GM18867 (cell line): ENCODE measurements at regions not wholly inside any gene's neighbourhood (a gene's known extent, or its start where the extent isn't known, plus 50 kb on each side); places are given as distances from the start of the nearest gene placed in this dataset.

ENCODE experiments used
- ATAC-seq: cut with Tn5 transposase; IDR thresholded peaks from one replicate; pipeline ENCODE4 v1.9.1; 2021; ENCODE audit warnings: mild to moderate bottlenecking, moderate library complexity; ENCODE audit not compliant: unreplicated experiment

GRCh38 chr14:42872786-42873185, 1266.1 kb downstream of the LRFN5 start:
- ATAC-seq = no peak

GRCh38 chr14:42869681-42870080, 1263.0 kb downstream of the LRFN5 start:
- no peak for ATAC-seq

- no peak for ATAC-seq
These were observed 1255.4 kb downstream of the LRFN5 start for GRCh38 chr14:42862114-42862513.

GRCh38 chr14:42860371-42860770, 1253.7 kb downstream of the LRFN5 start:
- no peak for ATAC-seq

- no peak for ATAC-seq
These were observed 1249.4 kb downstream of the LRFN5 start for GRCh38 chr14:42856106-42856505.

- ATAC-seq = no peak
These were observed 1248.4 kb downstream of the LRFN5 start for GRCh38 chr14:42855085-42855484.

- ATAC-seq = no peak
These were observed 1247.4 kb downstream of the LRFN5 start for GRCh38 chr14:42854061-42854460.

GRCh38 chr14:42848652-42849051, 1242.0 kb downstream of the LRFN5 start:
- no peak for ATAC-seq

- ATAC-seq = no peak
These were observed 1208.1 kb downstream of the LRFN5 start for GRCh38 chr14:42814817-42815216.

GRCh38 chr14:42806909-42807315, 1200.2 kb downstream of the LRFN5 start:
- no peak for ATAC-seq

GRCh38 chr14:42804141-42804540, 1197.5 kb downstream of the LRFN5 start:
- no peak for ATAC-seq

GRCh38 chr14:42802346-42802745, 1195.7 kb downstream of the LRFN5 start:
- ATAC-seq = no peak

- ATAC-seq = no peak
These were observed 1185.5 kb downstream of the LRFN5 start for GRCh38 chr14:42792166-42792565.

- no peak for ATAC-seq
These were observed 1176.1 kb downstream of the LRFN5 start for GRCh38 chr14:42782754-42783153.

- no peak for ATAC-seq
These were observed 1172.3 kb downstream of the LRFN5 start for GRCh38 chr14:42778984-42779383.

- ATAC-seq = no peak
These were observed 1144.1 kb downstream of the LRFN5 start for GRCh38 chr14:42750771-42751170.

GRCh38 chr14:42742084-42742483, 1135.4 kb downstream of the LRFN5 start:
- ATAC-seq = no peak

GRCh38 chr14:42736408-42736807, 1129.7 kb downstream of the LRFN5 start:
- no peak for ATAC-seq

- no peak for ATAC-seq
These were observed 1127.4 kb downstream of the LRFN5 start for GRCh38 chr14:42734041-42734440.

- ATAC-seq = no peak
These were observed 1125.3 kb downstream of the LRFN5 start for GRCh38 chr14:42732005-42732404.

- ATAC-seq = no peak
These were observed 1124.8 kb downstream of the LRFN5 start for GRCh38 chr14:42731480-42731879.

- no peak for ATAC-seq
These were observed 1123.0 kb downstream of the LRFN5 start for GRCh38 chr14:42729681-42730080.

GRCh38 chr14:42719391-42719790, 1112.7 kb downstream of the LRFN5 start:
- no peak for ATAC-seq

GRCh38 chr14:42715316-42715715, 1108.6 kb downstream of the LRFN5 start:
- ATAC-seq = no peak
